ENCODE measurements at regions not wholly inside any gene's neighbourhood (a gene's known extent, or its start where the extent isn't known, plus 50 kb on each side); places are given as distances from the start of the nearest gene placed in this dataset.

DNA sequence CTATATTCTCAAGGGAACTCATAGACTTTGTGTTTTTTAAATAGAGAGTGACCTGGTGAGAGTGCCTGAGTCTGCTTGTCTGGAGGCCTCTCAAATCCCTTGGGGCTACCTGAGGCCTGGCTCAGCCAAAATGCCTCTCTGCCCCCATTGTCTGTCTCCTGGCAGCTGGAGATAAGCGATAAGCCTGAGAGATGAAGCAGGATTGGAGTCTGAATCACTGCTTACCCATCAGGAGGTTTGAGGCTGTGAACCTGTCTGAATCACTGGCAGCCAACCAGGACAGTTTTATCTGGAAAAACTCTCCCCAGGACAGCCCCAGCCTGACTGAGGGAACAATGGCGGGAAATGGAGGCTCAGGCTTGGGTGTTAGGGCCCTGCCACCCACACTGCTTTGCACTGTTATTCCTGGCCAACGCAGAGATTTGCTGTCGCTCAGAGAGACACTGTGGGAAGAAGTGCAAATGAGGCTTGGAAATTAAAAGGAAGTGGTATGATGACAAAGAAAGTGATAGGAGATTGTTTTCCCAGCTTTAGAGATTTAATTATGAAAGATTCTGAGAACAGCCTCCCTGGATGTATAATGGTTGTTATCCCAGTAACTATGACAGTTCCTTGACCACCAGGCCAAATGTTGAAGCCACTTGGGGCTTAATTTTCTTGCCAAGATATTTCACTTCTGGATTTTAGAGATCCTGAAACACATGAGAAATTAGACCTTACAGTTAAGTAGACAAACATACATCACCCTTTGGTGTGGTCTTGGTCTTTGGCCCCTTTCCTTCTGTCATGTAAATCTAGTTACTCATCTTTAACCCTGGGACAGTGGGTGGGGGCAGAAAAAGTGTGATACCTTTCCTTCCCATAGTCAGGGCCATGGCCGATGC, 102.1 kb downstream of the RASSF10 start:
- H3K27ac ChIP-seq = no peak overlapping the region
- no peaks in the 10 kb centered on the region for H3K9me3 ChIP-seq (ENCODE audit: low read depth)
- H3K27me3 ChIP-seq = no peaks in the 10 kb centered on the region
- peak in 1 of 2 donors; percentile 69 for DNase-seq (ENCODE audit: low read depth in 1 of 2, low spot score in 1 of 2)
- H3K4me1 ChIP-seq (ENCODE audit: low read depth) = peaks cover 3% of the 10 kb centered on the region
- TF ChIP-seq, protein P1, sequence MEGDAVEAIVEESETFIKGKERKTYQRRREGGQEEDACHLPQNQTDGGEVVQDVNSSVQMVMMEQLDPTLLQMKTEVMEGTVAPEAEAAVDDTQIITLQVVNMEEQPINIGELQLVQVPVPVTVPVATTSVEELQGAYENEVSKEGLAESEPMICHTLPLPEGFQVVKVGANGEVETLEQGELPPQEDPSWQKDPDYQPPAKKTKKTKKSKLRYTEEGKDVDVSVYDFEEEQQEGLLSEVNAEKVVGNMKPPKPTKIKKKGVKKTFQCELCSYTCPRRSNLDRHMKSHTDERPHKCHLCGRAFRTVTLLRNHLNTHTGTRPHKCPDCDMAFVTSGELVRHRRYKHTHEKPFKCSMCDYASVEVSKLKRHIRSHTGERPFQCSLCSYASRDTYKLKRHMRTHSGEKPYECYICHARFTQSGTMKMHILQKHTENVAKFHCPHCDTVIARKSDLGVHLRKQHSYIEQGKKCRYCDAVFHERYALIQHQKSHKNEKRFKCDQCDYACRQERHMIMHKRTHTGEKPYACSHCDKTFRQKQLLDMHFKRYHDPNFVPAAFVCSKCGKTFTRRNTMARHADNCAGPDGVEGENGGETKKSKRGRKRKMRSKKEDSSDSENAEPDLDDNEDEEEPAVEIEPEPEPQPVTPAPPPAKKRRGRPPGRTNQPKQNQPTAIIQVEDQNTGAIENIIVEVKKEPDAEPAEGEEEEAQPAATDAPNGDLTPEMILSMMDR (IDR thresholded peaks at IDR 0.05; ENCODE audit: low read depth, low read length) = no peak
- no peak overlapping the region for H3K4me3 ChIP-seq
- H3K36me3 ChIP-seq = no peaks in the 10 kb centered on the region

DNA sequence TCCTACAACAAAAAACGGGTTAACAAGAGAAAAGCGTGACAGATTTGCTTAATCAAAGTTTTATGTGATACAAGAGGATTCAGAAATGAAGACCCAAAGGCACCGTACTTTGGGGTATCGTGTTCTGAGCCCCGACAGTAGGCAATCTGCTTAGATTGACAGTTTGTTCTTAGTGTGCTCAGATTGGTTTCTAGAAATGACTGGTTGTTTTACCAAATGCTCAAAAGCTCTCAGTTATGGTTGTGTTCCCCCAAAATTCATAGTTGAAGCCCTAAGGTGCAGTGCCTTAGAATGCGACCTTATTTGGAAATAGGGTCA, 102.7 kb downstream of the RASSF10 start:
- peaks cover 3% of the 10 kb centered on the region for H3K4me1 ChIP-seq (ENCODE audit: low read depth)
- TF ChIP-seq, protein P1 (IDR thresholded peaks at IDR 0.05; ENCODE audit: low read depth, low read length) = no peak
- no peaks in the 10 kb centered on the region for H3K9me3 ChIP-seq (ENCODE audit: low read depth)
- no peaks in the 10 kb centered on the region for H3K27me3 ChIP-seq
- H3K27ac ChIP-seq = no peak overlapping the region
- no peak overlapping the region for H3K4me3 ChIP-seq
- H3K36me3 ChIP-seq = no peaks in the 10 kb centered on the region
- no peak for DNase-seq (ENCODE audit: low read depth in 1 of 2, low spot score in 1 of 2)

DNA sequence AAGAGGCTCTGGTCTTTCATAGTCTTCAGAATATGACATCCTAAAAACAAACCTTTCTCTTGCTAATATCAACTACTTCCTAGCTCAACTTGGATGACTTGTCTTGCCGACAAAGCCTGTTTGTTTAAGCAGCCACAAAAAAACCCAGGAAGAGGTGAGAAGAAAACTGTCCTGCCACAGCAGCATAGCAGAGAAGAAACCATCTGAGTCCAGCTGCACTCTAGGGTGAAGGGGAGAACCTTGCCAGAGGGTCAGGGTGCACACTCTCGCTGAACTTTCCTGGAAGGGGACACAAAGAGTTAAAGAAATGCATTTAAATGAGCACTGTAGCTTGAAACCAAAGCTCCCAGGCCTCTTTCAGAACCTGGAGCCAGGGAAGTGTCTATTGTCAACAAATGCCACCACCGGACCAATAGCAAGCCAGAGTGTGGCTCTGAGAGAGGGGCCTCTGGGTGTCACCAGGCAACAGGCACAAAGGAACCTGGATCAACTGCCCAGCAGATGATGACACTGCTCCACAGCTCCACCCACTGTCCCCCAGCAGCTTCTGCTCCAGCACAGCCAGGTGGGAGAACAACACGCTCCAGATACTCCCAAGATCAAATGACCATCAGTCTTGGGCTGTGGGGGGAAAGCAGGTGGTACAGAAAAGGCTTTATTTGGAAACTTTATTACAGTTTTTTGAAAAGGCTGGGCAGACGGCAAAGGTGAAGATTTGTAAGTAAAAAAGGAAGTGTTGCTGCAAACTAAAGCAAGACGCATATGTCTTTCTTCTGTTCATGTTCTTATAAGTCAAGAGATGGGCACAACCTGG, 105.7 kb downstream of the RASSF10 start:
- H3K27ac ChIP-seq = no peak overlapping the region
- no peak overlapping the region for H3K4me3 ChIP-seq
- H3K36me3 ChIP-seq = no peaks in the 10 kb centered on the region
- peaks cover 3% of the 10 kb centered on the region for H3K4me1 ChIP-seq (ENCODE audit: low read depth)
- DNase-seq (ENCODE audit: low read depth in 1 of 2, low spot score in 1 of 2) = peak in 1 of 2 donors; percentile 49
- H3K27me3 ChIP-seq = no peaks in the 10 kb centered on the region
- no peaks in the 10 kb centered on the region for H3K9me3 ChIP-seq (ENCODE audit: low read depth)
- TF ChIP-seq, protein P1 (IDR thresholded peaks at IDR 0.05; ENCODE audit: low read depth, low read length) = no peak

DNA sequence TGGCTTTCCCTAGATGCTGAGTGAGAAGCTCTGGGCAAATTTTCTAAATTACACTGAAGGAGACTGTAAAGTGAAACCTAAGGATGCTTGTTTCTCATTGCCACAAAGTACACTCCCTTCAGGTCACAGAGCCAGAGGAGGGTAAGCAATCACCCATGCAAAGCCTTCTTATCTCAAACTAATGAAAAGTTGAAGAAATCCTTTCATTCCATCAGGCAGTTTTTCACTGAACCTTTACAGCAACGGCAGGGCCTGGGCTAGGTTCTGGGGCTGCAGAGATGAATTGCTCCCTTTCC, 106.2 kb downstream of the RASSF10 start:
- no peaks in the 10 kb centered on the region for H3K9me3 ChIP-seq (ENCODE audit: low read depth)
- no peaks in the 10 kb centered on the region for H3K27me3 ChIP-seq
- H3K27ac ChIP-seq = no peak overlapping the region
- TF ChIP-seq, protein P1 (IDR thresholded peaks at IDR 0.05; ENCODE audit: low read depth, low read length) = no peak
- peaks cover 3% of the 10 kb centered on the region for H3K4me1 ChIP-seq (ENCODE audit: low read depth)
- no peaks in the 10 kb centered on the region for H3K36me3 ChIP-seq
- no peak overlapping the region for H3K4me3 ChIP-seq
- no peak for DNase-seq (ENCODE audit: low read depth in 1 of 2, low spot score in 1 of 2)

DNA sequence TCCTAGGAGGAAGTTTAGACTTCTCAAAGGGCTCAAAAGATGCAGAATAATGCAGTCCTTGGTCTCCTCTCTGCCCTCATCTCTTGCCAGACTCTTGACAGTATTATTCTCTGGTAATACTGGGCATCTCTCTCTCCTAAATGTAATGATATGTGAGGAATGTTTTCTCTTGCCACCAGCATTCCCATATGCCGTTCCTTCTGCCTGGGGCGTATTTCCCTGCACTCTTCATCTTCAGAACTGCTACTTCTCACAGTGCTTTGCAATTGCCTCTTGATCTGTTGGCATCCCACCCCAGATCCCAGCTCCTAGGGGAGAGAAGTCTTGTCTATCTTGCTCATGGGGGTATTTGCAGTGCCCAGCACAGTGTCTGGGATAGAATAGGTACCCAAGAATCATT, 107.4 kb downstream of the RASSF10 start:
- Histone ChIP-seq H3K9me3 (ENCODE audit: low read depth) (no peaks in the 10 kb centered on the region), H3K36me3 (no peaks in the 10 kb centered on the region), H3K27me3 (no peaks in the 10 kb centered on the region), H3K4me1 (ENCODE audit: low read depth) (peaks cover 3% of the 10 kb centered on the region), H3K4me3 (no peak overlapping the region), H3K27ac (no peak overlapping the region)
- TF ChIP-seq, protein P1 (IDR thresholded peaks at IDR 0.05; ENCODE audit: low read depth, low read length) = no peak
- no peak for DNase-seq (ENCODE audit: low read depth in 1 of 2, low spot score in 1 of 2)
